A172 (cell line): ENCODE measurements at regions not wholly inside any gene's neighbourhood (a gene's known extent, or its start where the extent isn't known, plus 50 kb on each side); places are given as distances from the start of the nearest gene placed in this dataset.

Experiments used
- DNase-seq: peaks from one replicate; pipeline ENCODE4 v3.0.0-alpha.2; 2015; ENCODE audit warnings: low spot score

GRCh38 chr12:58576916-58577315 is 343.4 kb downstream of the LRIG3 start:
- DNase-seq, result no peak

- no peak for DNase-seq
These were observed 340.2 kb downstream of the LRIG3 start for GRCh38 chr12:58580095-58580494.

GRCh38 chr12:58583529-58583928 is 336.8 kb downstream of the LRIG3 start:
- peak; percentile 66 for DNase-seq

- DNase-seq, result peak; percentile 45
These were observed 336.4 kb downstream of the LRIG3 start for GRCh38 chr12:58583940-58584339.

- DNase-seq, result no peak
These were observed 335.4 kb downstream of the LRIG3 start for GRCh38 chr12:58584880-58585279.

GRCh38 chr12:58586762-58587161 is 333.5 kb downstream of the LRIG3 start:
- no peak for DNase-seq

- no peak for DNase-seq
These were observed 331.5 kb downstream of the LRIG3 start for GRCh38 chr12:58588770-58589169.

GRCh38 chr12:58592475-58593207 is 327.7 kb downstream of the LRIG3 start:
- no peak for DNase-seq

- DNase-seq, result peak; percentile 5
These were observed 326.6 kb downstream of the LRIG3 start for GRCh38 chr12:58593557-58594304.

- DNase-seq, result no peak
These were observed 323.9 kb downstream of the LRIG3 start for GRCh38 chr12:58596381-58596780.

- no peak for DNase-seq
These were observed 318.8 kb downstream of the LRIG3 start for GRCh38 chr12:58601529-58601928.

- no peak for DNase-seq
These were observed 318.1 kb downstream of the LRIG3 start for GRCh38 chr12:58602179-58602578.

- DNase-seq, result no peak
These were observed 317.6 kb downstream of the LRIG3 start for GRCh38 chr12:58602736-58603135.

GRCh38 chr12:58607805-58608204 is 312.5 kb downstream of the LRIG3 start:
- DNase-seq, result no peak

GRCh38 chr12:58608711-58609110 is 311.6 kb downstream of the LRIG3 start:
- DNase-seq, result no peak

GRCh38 chr12:58615047-58615446 is 305.3 kb downstream of the LRIG3 start:
- DNase-seq, result no peak

- no peak for DNase-seq
These were observed 304.7 kb downstream of the LRIG3 start for GRCh38 chr12:58615576-58615975.

- DNase-seq, result no peak
These were observed 303.7 kb downstream of the LRIG3 start for GRCh38 chr12:58616618-58617017.

- DNase-seq, result no peak
These were observed 299.2 kb downstream of the LRIG3 start for GRCh38 chr12:58621126-58621525.

- DNase-seq, result no peak
These were observed 290.9 kb downstream of the LRIG3 start for GRCh38 chr12:58629376-58629775.

GRCh38 chr12:58633479-58633878 is 286.8 kb downstream of the LRIG3 start:
- no peak for DNase-seq

- DNase-seq, result peak; percentile 40
These were observed 280.9 kb downstream of the LRIG3 start for GRCh38 chr12:58639318-58639934.

GRCh38 chr12:58640314-58640713 is 280.0 kb downstream of the LRIG3 start:
- DNase-seq, result peak; percentile 4
